ENCODE measurements at regions not wholly inside any gene's neighbourhood (a gene's known extent, or its start where the extent isn't known, plus 50 kb on each side); places are given as distances from the start of the nearest gene placed in this dataset.

- no peak for DNase-seq (ENCODE audit: low spot score)
Measured at GRCh38 chr5:68534956-68535520, 319.5 kb downstream of the PIK3R1 start.

GRCh38 chr5:68538814-68539420 lies 323.4 kb downstream of the PIK3R1 start:
- no peak for DNase-seq (ENCODE audit: low spot score)

GRCh38 chr5:68540798-68541590 lies 325.4 kb downstream of the PIK3R1 start:
- DNase-seq (ENCODE audit: low spot score) = no peak

- no peak for DNase-seq (ENCODE audit: low spot score)
Measured at GRCh38 chr5:68542207-68542606, 326.7 kb downstream of the PIK3R1 start.

GRCh38 chr5:68543212-68543611 lies 327.7 kb downstream of the PIK3R1 start:
- no peak for DNase-seq (ENCODE audit: low spot score)

- no peak for DNase-seq (ENCODE audit: low spot score)
Measured at GRCh38 chr5:68544091-68544647, 328.6 kb downstream of the PIK3R1 start.

GRCh38 chr5:68544648-68545552 lies 329.3 kb downstream of the PIK3R1 start:
- no peak for DNase-seq (ENCODE audit: low spot score)

GRCh38 chr5:68545636-68546295 lies 330.2 kb downstream of the PIK3R1 start:
- DNase-seq (ENCODE audit: low spot score) = no peak

GRCh38 chr5:68547056-68547455 lies 331.5 kb downstream of the PIK3R1 start:
- no peak for DNase-seq (ENCODE audit: low spot score)

- DNase-seq (ENCODE audit: low spot score) = no peak
Measured at GRCh38 chr5:68547622-68548021, 332.1 kb downstream of the PIK3R1 start.

GRCh38 chr5:68548959-68549676 lies 333.6 kb downstream of the PIK3R1 start:
- DNase-seq (ENCODE audit: low spot score) = no peak

- no peak for DNase-seq (ENCODE audit: low spot score)
Measured at GRCh38 chr5:68550015-68550414, 334.5 kb downstream of the PIK3R1 start.

GRCh38 chr5:68551436-68551835 lies 335.9 kb downstream of the PIK3R1 start:
- no peak for DNase-seq (ENCODE audit: low spot score)

- DNase-seq (ENCODE audit: low spot score) = no peak
Measured at GRCh38 chr5:68554571-68555279, 339.2 kb downstream of the PIK3R1 start.

GRCh38 chr5:68555907-68556681 lies 340.5 kb downstream of the PIK3R1 start:
- no peak for DNase-seq (ENCODE audit: low spot score)

- no peak for DNase-seq (ENCODE audit: low spot score)
Measured at GRCh38 chr5:68557162-68557936, 341.8 kb downstream of the PIK3R1 start.

- DNase-seq (ENCODE audit: low spot score) = no peak
Measured at GRCh38 chr5:68562308-68562707, 346.8 kb downstream of the PIK3R1 start.

- no peak for DNase-seq (ENCODE audit: low spot score)
Measured at GRCh38 chr5:68565427-68565826, 349.9 kb downstream of the PIK3R1 start.

GRCh38 chr5:68576805-68577204 lies 361.2 kb downstream of the PIK3R1 start:
- DNase-seq (ENCODE audit: low spot score) = no peak
